Activated B cell treated with CpG ODN at 0.5 μM for 24 hours (primary cell): ENCODE measurements at regions not wholly inside any gene's neighbourhood (a gene's known extent, or its start where the extent isn't known, plus 50 kb on each side); places are given as distances from the start of the nearest gene placed in this dataset.

ENCODE experiments used
- ATAC-seq: fragments of 200-7000 bp; cut with Tn5 transposase; one replicate; pipeline ENCODE4 v1.10.0; 2021; ENCODE audit warnings: low read depth, mild to moderate bottlenecking, moderate library complexity
- CTCF ChIA-PET: fragments of 350-600 bp; sonication (Branson Sonifier 250); formaldehyde crosslinking; loops from one replicate; lab custom pipeline; 2021; ENCODE audit warnings: antibody characterized with exemption; lab: Charles Lee
- POLR2A ChIA-PET: fragments of 350-600 bp; sonication (Branson Sonifier 250); formaldehyde crosslinking; loops from one replicate; lab custom pipeline; 2021; ENCODE audit warnings: antibody characterized with exemption; lab: Charles Lee
- DNase-seq: peaks from one replicate; pipeline ENCODE4 v3.0.0; 2022
- H3K27ac Mint-ChIP-seq: one replicate; pipeline ENCODE4 v1.8.0; 2020; ENCODE audit warnings: mixed read lengths
- H3K27me3 Mint-ChIP-seq: one replicate; pipeline ENCODE4 v1.8.0; 2021; ENCODE audit warnings: mixed read lengths
- H3K36me3 Mint-ChIP-seq: one replicate; pipeline ENCODE4 v1.8.0; 2021; ENCODE audit warnings: low read depth, mixed read lengths
- H3K4me1 Mint-ChIP-seq: one replicate; pipeline ENCODE4 v1.8.0; 2021; ENCODE audit warnings: mixed read lengths
- H3K4me3 Mint-ChIP-seq: one replicate; pipeline ENCODE4 v1.8.0; 2020; ENCODE audit warnings: mild to moderate bottlenecking, mixed read lengths
- H3K9me3 Mint-ChIP-seq: one replicate; pipeline ENCODE4 v1.8.0; 2020; ENCODE audit warnings: mixed read lengths
- CTCF ChIP-seq: fragments of 200-600 bp; IDR thresholded peaks from one replicate; pipeline ENCODE4 v1.8.0; 2022; ENCODE audit warnings: antibody characterized with exemption, mild to moderate bottlenecking
- intact Hi-C: fragments of 100-400 bp; cut with micrococcal nuclease; formaldehyde crosslinking; loops from one replicate; pipeline ENCODE4 v1.15.1; 2024

- ChIA-PET POLR2A (interaction anchor here (0.6 kb wide), 1 partner anchor 162 kb away, joined by 3 read pairs; no protein-coding TSS in a partner anchor), CTCF (no interaction called here)
- H3K27me3 Mint-ChIP-seq: peaks cover 9% of the 10 kb centered on the region
- TF ChIP-seq CTCF: no peak
- intact Hi-C loops: no loop called here
- peaks cover 2% of the 10 kb centered on the region for H3K9me3 Mint-ChIP-seq
- no peaks in the 10 kb centered on the region for H3K36me3 Mint-ChIP-seq
- DNase-seq (no peak), ATAC-seq (no peak)
- H3K4me3 Mint-ChIP-seq: no peak overlapping the region
- peak overlapping the region; percentile 14 for H3K27ac Mint-ChIP-seq
- H3K4me1 Mint-ChIP-seq: no peaks in the 10 kb centered on the region
Observed at GRCh38 chr4:26108054-26108453, 194.0 kb downstream of the SMIM20 start.

GRCh38 chr4:26110493-26110892 lies 196.5 kb downstream of the SMIM20 start:
- ChIA-PET CTCF (no interaction called here), POLR2A (no interaction called here)
- Mint-ChIP-seq H3K36me3 (no peaks in the 10 kb centered on the region), H3K4me3 (no peak overlapping the region), H3K27ac (no peak overlapping the region), H3K27me3 (peaks cover 8% of the 10 kb centered on the region), H3K4me1 (no peaks in the 10 kb centered on the region), H3K9me3 (peaks cover 6% of the 10 kb centered on the region)
- no peak for ATAC-seq
- intact Hi-C loops: no loop called here
- DNase-seq: no peak
- no peak for TF ChIP-seq CTCF

GRCh38 chr4:26113339-26113940 lies 199.4 kb downstream of the SMIM20 start:
- H3K36me3 Mint-ChIP-seq: no peaks in the 10 kb centered on the region
- ChIA-PET CTCF (no interaction called here), POLR2A (interaction anchor here (0.6 kb wide), 1 partner anchor 18 kb away, joined by 4 read pairs; no protein-coding TSS in a partner anchor)
- peaks cover 6% of the 10 kb centered on the region for H3K9me3 Mint-ChIP-seq
- peaks cover 6% of the 10 kb centered on the region for H3K27me3 Mint-ChIP-seq
- no peak for TF ChIP-seq CTCF
- DNase-seq: no peak
- no peak for ATAC-seq
- no peak overlapping the region for H3K4me3 Mint-ChIP-seq
- H3K4me1 Mint-ChIP-seq: no peaks in the 10 kb centered on the region
- intact Hi-C loops: no loop called here
- H3K27ac Mint-ChIP-seq: no peak overlapping the region

- Mint-ChIP-seq H3K4me1 (no peaks in the 10 kb centered on the region), H3K4me3 (no peak overlapping the region), H3K27me3 (peaks cover 10% of the 10 kb centered on the region), H3K36me3 (no peaks in the 10 kb centered on the region), H3K27ac (no peak overlapping the region), H3K9me3 (peaks cover 6% of the 10 kb centered on the region)
- POLR2A ChIA-PET: no interaction called here
- ATAC-seq (no peak), DNase-seq (no peak)
- CTCF ChIA-PET: no interaction called here
- intact Hi-C loops: no loop called here
- no peak for TF ChIP-seq CTCF
Observed at GRCh38 chr4:26116057-26116456, 202.0 kb downstream of the SMIM20 start.

- intact Hi-C loops: no loop called here
- Mint-ChIP-seq H3K36me3 (no peaks in the 10 kb centered on the region), H3K4me1 (no peaks in the 10 kb centered on the region), H3K27ac (no peak overlapping the region), H3K27me3 (peaks cover 6% of the 10 kb centered on the region), H3K4me3 (no peak overlapping the region), H3K9me3 (no peaks in the 10 kb centered on the region)
- ATAC-seq (no peak), DNase-seq (no peak)
- CTCF ChIA-PET: no interaction called here
- POLR2A ChIA-PET: no interaction called here
- TF ChIP-seq CTCF: no peak
Observed at GRCh38 chr4:26120098-26120825, 200.6 kb upstream of the RBPJ start.
